Fibroblast of gingiva (primary cell): ENCODE measurements at regions not wholly inside any gene's neighbourhood (a gene's known extent, or its start where the extent isn't known, plus 50 kb on each side); places are given as distances from the start of the nearest gene placed in this dataset.

Experiments
- DNase-seq: peaks from one replicate; pipeline ENCODE4 v3.0.0-alpha.2; 2011; ENCODE audit warnings: low read depth

DNA sequence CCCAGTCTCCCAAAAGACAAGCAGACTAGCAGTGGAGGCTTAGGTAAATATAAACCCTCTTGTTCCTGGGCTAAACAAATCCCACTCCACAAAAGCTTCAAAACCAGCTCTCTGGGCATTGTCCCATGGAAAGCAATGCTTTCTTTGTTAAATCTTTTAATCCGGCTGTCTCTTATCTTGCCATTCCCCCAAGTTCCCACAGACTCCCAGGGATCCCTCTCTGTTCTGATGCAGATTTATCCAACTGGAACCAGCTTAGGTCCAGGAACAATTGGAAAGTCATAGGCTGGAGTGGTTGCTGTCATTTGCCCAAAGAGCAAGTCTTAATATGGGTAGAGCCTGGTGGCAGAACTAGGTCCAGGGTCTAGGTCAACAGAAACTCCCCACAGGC lies 110.1 kb upstream of the ATP1A1 start:
- DNase-seq: no peak

GRCh38 chr1:116265931-116266863 lies 106.8 kb upstream of the ATP1A1 start:
- DNase-seq: no peak

GRCh38 chr1:116266864-116267212 lies 106.2 kb upstream of the ATP1A1 start:
- no peak for DNase-seq

DNA sequence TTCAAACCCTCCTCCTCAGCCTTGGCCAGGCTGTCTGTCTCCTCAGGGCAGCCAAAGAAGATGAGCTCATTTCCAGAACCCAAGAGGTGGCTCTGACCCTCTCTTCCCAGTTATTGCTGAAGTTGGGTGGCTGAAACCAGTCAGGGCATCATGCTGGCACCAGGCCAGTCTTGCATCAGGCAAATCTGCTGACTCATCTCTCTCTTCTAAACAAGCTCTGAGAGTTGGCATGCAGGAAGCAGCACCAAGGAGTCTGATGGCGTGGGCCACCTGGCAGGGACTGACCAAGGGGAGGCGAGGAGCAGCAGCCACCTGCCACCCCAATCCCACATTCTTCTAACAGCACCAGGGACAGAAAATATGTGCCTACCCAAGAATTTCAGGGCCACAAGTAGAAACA lies 104.8 kb upstream of the ATP1A1 start:
- peak; percentile 50 for DNase-seq

- no peak for DNase-seq
These were observed 102.6 kb upstream of the ATP1A1 start for GRCh38 chr1:116270316-116271057.

DNA sequence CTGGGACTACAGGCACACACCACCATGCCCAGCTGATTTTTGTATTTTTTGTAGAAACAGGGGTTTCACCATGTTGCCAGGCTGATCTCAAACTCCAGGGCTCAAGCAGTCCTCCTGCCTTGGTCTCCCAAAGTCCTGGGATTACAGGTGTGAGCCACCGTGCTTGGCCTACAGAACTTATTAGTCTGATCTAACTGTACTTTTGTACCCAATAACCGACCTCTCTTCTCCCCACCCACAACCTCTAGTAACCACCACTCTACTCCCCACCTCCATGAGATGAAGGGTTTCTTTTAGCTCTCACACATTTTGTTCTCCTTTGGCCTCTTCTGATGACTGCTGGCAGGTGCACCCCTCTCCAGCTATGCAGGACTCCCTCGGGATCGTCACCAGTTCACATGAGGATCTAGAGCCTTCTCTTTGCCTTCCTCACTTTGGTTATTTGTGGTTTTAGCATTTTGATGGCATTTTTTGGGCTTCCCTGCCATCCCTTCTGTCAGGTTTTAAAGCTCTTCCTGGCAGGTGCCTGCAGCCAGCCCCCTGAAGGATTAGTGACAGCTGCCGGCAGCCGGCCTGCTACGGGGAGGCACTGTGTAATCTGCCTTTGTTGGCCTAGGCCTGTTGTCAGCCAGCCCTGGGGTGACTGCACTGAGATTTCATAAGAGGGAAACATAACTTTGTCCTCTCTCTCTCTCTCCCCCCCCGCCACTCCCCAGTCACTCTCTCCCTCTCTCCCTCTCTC lies 99.8 kb upstream of the ATP1A1 start:
- no peak for DNase-seq

DNA sequence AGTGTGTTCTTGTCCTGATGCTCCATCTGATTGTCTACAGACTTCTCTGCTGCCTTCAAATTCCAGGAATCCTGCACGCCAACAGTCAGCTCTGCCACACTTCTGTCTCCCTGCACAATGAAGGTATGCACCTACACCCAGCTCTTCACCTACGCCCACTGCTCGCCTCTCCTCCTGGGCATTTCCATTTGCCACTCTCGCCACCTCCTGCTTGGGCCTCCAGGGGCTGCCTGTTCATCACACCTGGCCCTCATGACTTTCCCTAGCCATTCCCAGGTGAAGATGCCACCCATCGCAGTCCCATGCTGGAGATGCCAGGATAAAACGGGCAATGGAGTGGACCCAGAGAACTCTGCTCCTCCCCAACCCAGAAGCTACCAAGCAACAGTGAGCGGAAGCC lies 96.5 kb upstream of the ATP1A1 start:
- DNase-seq: no peak

GRCh38 chr1:116277840-116278540 lies 95.1 kb upstream of the ATP1A1 start:
- no peak for DNase-seq

DNA sequence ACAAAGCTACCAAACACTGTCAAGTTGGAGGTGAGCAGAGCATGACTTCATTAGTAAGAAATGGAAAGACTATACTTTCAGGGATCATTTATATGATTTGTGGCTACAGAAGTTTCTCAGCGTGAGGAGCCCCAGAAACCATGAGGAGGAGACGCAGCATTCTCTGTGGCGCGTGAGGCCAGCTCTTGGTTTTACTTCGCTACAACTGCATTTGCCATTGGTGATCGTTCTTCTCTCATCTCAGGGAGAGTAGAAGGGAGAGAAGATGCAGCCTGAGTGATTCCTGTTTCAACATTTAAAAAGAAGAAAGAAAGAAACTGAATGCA lies 94.5 kb upstream of the ATP1A1 start:
- DNase-seq: no peak

GRCh38 chr1:116279715-116280114 lies 93.3 kb upstream of the ATP1A1 start:
- no peak for DNase-seq

DNA sequence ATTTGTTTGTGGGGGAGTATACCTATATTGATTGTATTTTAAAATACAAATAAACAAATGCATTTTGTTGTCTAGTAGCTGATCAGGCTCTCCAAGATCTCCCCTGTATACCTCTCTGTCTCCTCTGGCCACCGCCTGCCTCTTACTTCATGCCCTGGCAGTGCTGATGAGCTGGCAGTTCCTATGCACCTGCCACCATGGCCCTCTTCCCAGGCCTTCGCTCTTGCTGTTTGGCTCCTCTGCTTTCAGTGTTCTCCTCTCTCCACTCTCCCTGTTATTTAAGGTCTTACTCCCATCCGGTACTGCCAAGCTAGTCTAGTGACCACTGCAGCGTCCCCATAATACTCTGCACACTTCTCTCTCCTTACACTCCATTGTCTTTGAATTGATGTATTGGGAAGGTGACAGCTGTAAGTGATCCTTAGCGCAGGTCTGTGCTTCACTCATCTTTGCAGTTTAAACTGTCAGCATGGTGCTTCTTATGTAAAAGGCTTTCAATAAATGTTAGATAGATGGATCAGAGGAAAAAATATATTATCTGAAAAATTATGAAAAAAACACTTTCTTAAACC lies 88.1 kb upstream of the ATP1A1 start:
- DNase-seq: no peak

DNA sequence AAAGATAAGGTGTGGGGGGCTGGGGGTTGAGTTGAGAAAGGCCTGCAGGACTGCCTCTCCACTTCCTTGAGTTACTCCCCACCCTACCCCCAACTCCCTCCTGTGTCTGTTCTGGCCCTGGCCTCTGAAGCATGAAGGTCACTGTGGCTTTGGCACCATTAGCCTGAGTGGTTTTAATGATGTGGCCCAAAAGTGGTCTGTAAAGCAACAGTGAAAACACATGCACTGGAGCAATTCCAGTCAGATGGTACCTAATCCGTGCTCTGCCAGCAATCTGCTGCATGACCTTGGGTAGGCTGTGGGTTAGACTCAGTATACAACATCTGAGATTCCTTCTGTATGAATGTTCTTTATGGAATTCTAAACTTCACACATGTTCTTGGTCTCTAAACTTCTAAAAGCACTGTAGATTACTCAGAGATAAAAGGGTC lies 86.5 kb upstream of the ATP1A1 start:
- DNase-seq: peak; percentile 28

DNA sequence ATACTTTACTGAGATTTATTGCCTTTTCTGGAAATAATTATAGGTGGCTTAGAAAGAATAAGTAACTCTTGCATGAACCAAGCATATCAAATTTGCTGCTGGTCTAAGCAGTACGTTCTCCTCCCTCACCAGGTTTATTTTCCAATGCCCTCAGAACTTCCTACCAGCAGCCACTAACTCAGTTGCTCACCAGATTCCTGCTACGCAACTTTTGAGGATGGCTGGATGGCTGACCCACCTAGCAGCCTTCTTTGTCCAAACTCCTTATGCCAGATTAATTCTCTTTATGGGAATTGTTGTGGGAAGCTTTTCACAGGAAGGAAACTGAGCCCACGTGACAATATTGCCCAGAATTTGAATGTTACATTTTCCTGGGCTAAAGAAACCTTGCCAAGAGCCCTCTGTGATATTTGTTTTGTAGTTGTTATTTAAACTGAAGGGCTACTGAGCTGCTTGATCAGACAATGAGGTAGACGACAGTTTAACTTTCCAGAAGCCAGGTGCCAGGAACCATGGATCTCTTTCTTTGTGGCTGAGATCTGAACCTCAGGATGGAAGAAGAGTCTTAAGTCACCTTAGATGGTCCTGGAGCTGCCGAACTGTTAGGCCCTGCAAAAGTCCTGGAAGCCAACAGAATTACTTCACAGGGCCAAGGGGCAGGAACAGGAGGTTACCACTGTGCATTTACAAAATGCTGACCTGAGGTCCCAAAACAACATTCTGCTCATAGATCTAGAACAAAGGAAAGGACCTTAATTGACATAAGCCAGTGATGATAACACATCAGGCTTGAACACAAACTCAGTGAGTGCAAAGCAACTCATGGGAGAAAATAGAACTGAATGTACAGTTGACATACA lies 85.5 kb upstream of the ATP1A1 start:
- DNase-seq: no peak

DNA sequence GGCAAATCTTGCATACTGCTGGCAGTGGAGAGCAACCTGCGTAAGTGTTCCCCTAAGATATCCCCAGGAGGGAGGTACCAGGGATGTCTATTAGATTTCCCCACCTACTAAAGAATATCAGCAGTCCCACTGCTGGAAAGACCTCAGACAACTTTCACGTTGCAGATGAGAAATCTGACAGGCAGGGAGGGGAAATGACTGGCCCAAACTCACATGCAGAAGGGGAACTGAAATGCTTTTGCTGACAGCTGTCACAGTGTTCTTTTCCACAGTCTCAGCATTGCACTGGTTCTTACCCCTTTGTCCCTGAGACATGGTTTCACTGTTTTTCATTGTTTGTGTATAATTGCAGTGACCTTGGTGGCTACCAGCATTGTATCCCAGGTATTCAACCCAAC lies 84.8 kb upstream of the ATP1A1 start:
- DNase-seq: no peak

DNA sequence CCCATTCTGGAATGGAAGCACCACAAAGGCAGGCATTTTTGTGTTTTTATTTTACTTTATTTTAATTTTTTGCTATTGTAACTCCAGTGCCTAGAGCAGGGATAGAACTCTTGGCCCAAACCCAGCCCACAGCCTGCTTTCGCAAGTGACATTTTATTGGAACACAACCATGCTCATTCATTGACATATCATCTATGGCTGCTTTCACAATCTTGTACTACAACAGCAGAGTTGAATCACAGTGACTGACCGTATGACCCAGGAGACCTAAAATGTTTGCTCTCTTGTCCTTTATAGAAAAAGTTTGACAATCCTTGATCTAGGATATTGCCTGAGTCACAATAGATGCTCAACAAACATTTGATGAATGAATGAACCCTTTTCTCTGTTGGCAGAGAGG lies 83.9 kb upstream of the ATP1A1 start:
- DNase-seq: no peak

DNA sequence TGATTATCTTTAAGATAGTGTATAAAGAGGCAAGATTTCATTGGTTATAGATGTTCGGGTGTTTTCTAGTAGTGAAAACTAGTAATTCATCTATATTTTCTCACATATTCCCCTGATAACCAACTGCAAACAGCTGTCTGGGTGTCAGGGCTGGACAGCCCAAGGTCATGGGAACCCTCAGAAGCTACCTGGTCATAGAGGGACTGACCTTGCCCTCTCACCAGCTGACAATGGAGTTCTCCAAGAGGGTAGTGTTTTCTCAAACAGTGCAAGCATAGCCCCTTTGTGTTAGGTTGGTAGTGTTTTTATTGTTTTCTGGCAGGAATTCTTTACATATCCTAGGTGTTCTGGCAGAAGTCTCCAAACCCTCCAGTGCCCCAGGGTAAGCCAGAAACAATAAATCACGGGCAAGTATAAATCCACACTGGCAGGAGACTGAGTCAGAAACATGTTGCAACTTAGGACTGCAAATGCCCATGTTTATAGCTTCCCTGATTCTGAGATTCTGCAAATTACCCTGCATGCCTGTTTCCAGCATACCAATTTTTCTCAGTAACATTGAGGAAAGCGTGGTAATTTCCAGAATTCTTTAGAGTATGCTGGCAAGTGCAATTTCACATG lies 82.8 kb upstream of the ATP1A1 start:
- no peak for DNase-seq

- DNase-seq: no peak
These were observed 82.0 kb upstream of the ATP1A1 start for GRCh38 chr1:116291024-116291423.

DNA sequence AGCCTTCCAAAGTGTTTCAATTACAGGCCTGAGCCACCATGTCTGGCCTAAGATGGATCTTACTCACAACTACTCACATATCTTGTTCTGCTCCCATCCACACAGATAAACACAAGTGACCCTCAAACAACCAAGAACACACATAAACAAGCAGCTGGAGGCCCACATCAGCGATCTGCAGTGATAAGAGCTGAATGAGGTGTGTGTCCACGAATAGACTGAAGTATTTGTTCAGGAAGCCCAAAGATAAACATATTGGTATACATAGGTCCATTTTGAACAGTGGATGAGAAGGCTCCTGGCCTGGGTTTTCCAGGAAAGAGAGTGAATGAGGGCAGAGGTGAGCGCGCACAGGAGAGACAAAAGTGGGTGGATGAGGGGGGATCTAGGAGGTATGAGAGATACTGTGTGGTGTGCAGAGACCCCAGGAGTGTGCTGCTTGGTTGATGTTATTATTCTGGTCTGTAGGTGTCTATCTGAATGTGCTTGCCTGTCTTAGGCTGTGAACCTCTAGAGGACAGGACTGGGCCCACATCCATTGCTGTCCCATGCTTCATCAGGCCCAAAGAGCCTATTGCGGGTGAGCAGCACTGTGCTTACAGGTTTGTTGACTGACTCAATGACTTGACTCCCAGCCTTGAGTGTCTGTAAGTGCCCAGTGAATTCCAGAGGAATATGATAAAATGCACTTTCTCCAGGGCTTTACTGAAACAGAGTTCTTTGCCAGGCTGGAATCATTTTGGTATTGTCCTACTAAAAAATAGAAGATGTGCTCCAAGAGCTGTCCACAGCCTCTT lies 79.9 kb upstream of the ATP1A1 start:
- DNase-seq: no peak

DNA sequence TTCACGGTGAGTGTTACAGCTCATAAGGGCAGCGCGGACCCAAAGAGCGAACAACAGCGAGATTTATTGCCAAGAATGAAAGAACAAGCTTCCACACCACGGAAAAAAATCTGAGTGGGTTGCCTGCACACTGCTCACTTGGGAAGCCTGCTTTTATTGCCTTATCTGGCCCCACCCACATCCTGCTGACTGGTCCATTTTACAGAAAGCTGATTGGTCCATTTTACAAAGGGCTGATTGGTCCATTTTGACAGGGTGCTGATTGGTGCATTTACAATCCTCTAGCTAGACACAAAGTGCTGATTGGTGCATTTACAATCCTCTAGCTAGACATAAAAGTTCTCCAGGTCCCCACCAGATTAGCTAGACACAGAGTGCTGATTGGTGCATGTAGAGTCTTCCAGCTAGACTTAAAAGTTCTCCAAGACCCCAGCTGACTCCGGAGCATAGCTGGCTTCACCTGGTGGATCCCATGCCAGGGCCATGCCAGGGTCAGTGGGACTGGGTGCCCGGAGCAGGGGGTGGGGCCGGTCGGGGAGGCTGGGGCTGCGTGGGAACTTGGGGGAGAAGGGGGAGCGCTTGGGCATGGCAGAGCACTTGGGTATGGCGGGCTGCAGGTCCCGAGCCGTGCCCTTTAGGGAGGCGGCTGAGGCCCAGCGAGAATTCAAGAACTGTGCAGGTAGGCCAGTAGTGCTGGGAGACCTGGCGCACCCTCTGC lies 75.4 kb upstream of the ATP1A1 start:
- DNase-seq: no peak
